DND-41 (cell line): ENCODE measurements at regions not wholly inside any gene's neighbourhood (a gene's known extent, or its start where the extent isn't known, plus 50 kb on each side); places are given as distances from the start of the nearest gene placed in this dataset.

Source experiments
- CTCF ChIP-seq: IDR thresholded peaks from 2 replicates; pipeline ENCODE4 v1.5.1; 2012; ENCODE audit warnings: borderline replicate concordance, low read length, moderate library complexity, mild to moderate bottlenecking; ENCODE audit not compliant: poor library complexity, severe bottlenecking; ENCODE audit errors: extremely low read depth
- EZH2 ChIP-seq: IDR thresholded peaks from 3 replicates; pipeline ENCODE4 v1.6.1; 2012; ENCODE audit warnings: borderline replicate concordance, low read depth, mild to moderate bottlenecking, moderate library complexity, low read length, inconsistent platforms; ENCODE audit not compliant: severe bottlenecking

- no peak for TF ChIP-seq CTCF
- no peak for TF ChIP-seq EZH2
These were observed 223.0 kb upstream of the STS start for GRCh38 chrX:6924443-6925077.
